NCI-H2196 treated with DMSO at 0.1 percent for 48 hours (cell line): ENCODE measurements at regions not wholly inside any gene's neighbourhood (a gene's known extent, or its start where the extent isn't known, plus 50 kb on each side); places are given as distances from the start of the nearest gene placed in this dataset.

ENCODE experiments used
- DNase-seq: peaks from one replicate; lab custom pipeline; 2025; ENCODE audit not compliant: unreplicated experiment; lab: John Stamatoyannopoulos, UW

GRCh38 chr1:47551971-47552528 is 114.2 kb downstream of the FOXD2 start:
- DNase-seq: no peak

- DNase-seq: no peak
Observed at GRCh38 chr1:47554082-47554481, 116.2 kb downstream of the FOXD2 start.

- DNase-seq: no peak
Observed at GRCh38 chr1:47554901-47555300, 117.1 kb downstream of the FOXD2 start.

- no peak for DNase-seq
Observed at GRCh38 chr1:47555306-47555705, 117.5 kb downstream of the FOXD2 start.

- DNase-seq: no peak
Observed at GRCh38 chr1:47555841-47556560, 118.2 kb downstream of the FOXD2 start.

GRCh38 chr1:47557066-47557465 is 119.2 kb downstream of the FOXD2 start:
- no peak for DNase-seq

GRCh38 chr1:47558601-47559593 is 121.1 kb downstream of the FOXD2 start:
- peak; percentile 63 for DNase-seq

- no peak for DNase-seq
Observed at GRCh38 chr1:47559944-47560695, 122.3 kb downstream of the FOXD2 start.

GRCh38 chr1:47561523-47562007 is 123.7 kb downstream of the FOXD2 start:
- DNase-seq: no peak

GRCh38 chr1:47562147-47562546 is 124.3 kb downstream of the FOXD2 start:
- DNase-seq: no peak

GRCh38 chr1:47562799-47563198 is 125.0 kb downstream of the FOXD2 start:
- DNase-seq: no peak

GRCh38 chr1:47563201-47563600 is 125.4 kb downstream of the FOXD2 start:
- no peak for DNase-seq

GRCh38 chr1:47564570-47564969 is 126.7 kb downstream of the FOXD2 start:
- no peak for DNase-seq

- no peak for DNase-seq
Observed at GRCh38 chr1:47565092-47565491, 127.2 kb downstream of the FOXD2 start.

GRCh38 chr1:47565676-47566075 is 127.8 kb downstream of the FOXD2 start:
- DNase-seq: no peak

GRCh38 chr1:47568763-47569162 is 130.9 kb downstream of the FOXD2 start:
- DNase-seq: no peak

- DNase-seq: no peak
Observed at GRCh38 chr1:47569261-47569660, 131.4 kb downstream of the FOXD2 start.

- DNase-seq: no peak
Observed at GRCh38 chr1:47569681-47570470, 132.0 kb downstream of the FOXD2 start.

GRCh38 chr1:47571161-47571560 is 133.3 kb downstream of the FOXD2 start:
- DNase-seq: no peak

- no peak for DNase-seq
Observed at GRCh38 chr1:47571952-47572351, 134.1 kb downstream of the FOXD2 start.
